Smooth muscle cell (in vitro differentiated cells): ENCODE measurements at regions not wholly inside any gene's neighbourhood (a gene's known extent, or its start where the extent isn't known, plus 50 kb on each side); places are given as distances from the start of the nearest gene placed in this dataset.
A peak's percentile ranks its signal among the peaks of the same experiment; 100 is the strongest.
"Not testable (repeated sequence)": the region's sequence is repeated elsewhere in the genome, so short reads cannot be mapped to it uniquely, and the experiment has no call there.

Experiments
- DNase-seq: peaks from one replicate; lab custom pipeline; 2025; ENCODE audit not compliant: unreplicated experiment; lab: John Stamatoyannopoulos, UW
- H2AFZ ChIP-seq: fragments of 200-600 bp; sonication (generic); 2 replicates; pipeline ENCODE4 v1.6.0; 2016; ENCODE audit warnings: antibody characterized with exemption, low read depth, mild to moderate bottlenecking
- H3F3A ChIP-seq: fragments of 200-600 bp; sonication (generic); 2 replicates; pipeline ENCODE4 v1.6.0; 2017; ENCODE audit warnings: antibody characterized with exemption, low read depth
- H3K27ac ChIP-seq: fragments of 200-600 bp; sonication (generic); 2 replicates; pipeline ENCODE4 v1.5.1; 2016; ENCODE audit warnings: low read depth, mild to moderate bottlenecking
- H3K27me3 ChIP-seq: fragments of 200-600 bp; sonication (generic); 2 replicates; pipeline ENCODE4 v1.6.1; 2016; ENCODE audit warnings: low read depth, mild to moderate bottlenecking
- H3K36me3 ChIP-seq: fragments of 200-600 bp; sonication (generic); 2 replicates; pipeline ENCODE4 v1.5.1; 2016; ENCODE audit warnings: low read depth
- H3K4me1 ChIP-seq: fragments of 200-600 bp; sonication (generic); 2 replicates; pipeline ENCODE4 v1.5.1; 2016; ENCODE audit warnings: low read depth
- H3K4me2 ChIP-seq: fragments of 200-600 bp; sonication (generic); 2 replicates; pipeline ENCODE4 v1.6.0; 2016; ENCODE audit warnings: mild to moderate bottlenecking
- H3K4me3 ChIP-seq: fragments of 200-600 bp; sonication (generic); 2 replicates; pipeline ENCODE4 v1.5.1; 2016; ENCODE audit warnings: mild to moderate bottlenecking
- H3K79me2 ChIP-seq: fragments of 200-600 bp; sonication (generic); 2 replicates; pipeline ENCODE4 v1.6.0; 2016; ENCODE audit warnings: low read depth, mild to moderate bottlenecking
- H3K9ac ChIP-seq: fragments of 200-600 bp; sonication (generic); 2 replicates; pipeline ENCODE4 v1.6.0; 2016; ENCODE audit warnings: low read depth
- H3K9me3 ChIP-seq: fragments of 200-600 bp; sonication (generic); replicated peaks from 2 replicates; pipeline ENCODE4 v1.5.1; 2016; ENCODE audit warnings: low read depth
- H4K20me1 ChIP-seq: fragments of 200-600 bp; sonication (generic); 2 replicates; pipeline ENCODE4 v1.6.0; 2016; ENCODE audit warnings: low read depth
- CTCF ChIP-seq: fragments of 200-600 bp; sonication (generic); IDR thresholded peaks from 2 replicates; pipeline ENCODE4 v1.5.1; 2017; ENCODE audit warnings: borderline replicate concordance, mild to moderate bottlenecking, antibody characterized with exemption; ENCODE audit not compliant: insufficient read depth, poor library complexity, severe bottlenecking
- WGBS: methylation state at CpG from one replicate; pipeline ENCODE4 v1.1.7; 2016; ENCODE audit warnings: low lambda C conversion rate; 5-methylcytosine and 5-hydroxymethylcytosine counted together

- peaks cover 9% of the 10 kb centered on the region for H3K4me1 ChIP-seq
- no peaks in the 10 kb centered on the region for H3K36me3 ChIP-seq
- H3K79me2 ChIP-seq: no peaks in the 10 kb centered on the region
- no peak for DNase-seq
- WGBS: 64% methylated on average over 2 of the region's 2 CpGs
- no peaks in the 10 kb centered on the region for H4K20me1 ChIP-seq
- no peaks in the 10 kb centered on the region for H3K9me3 ChIP-seq
- no peak for TF ChIP-seq CTCF
- peak overlapping the region; percentile 40 for H3K4me2 ChIP-seq
- H3K4me3 ChIP-seq: no peak overlapping the region
- H3K9ac ChIP-seq: no peak overlapping the region
- no peaks in the 10 kb centered on the region for H3F3A ChIP-seq
- peak overlapping the region; percentile 50 for H2AFZ ChIP-seq
- peak overlapping the region; percentile 40 for H3K27ac ChIP-seq
- H3K27me3 ChIP-seq: no peaks in the 10 kb centered on the region
These were observed 428.5 kb upstream of the TMPRSS15 start for GRCh38 chr21:18831942-18832676.

GRCh38 chr21:18832950-18833349, 429.4 kb upstream of the TMPRSS15 start:
- H3K4me1 ChIP-seq: peaks cover 9% of the 10 kb centered on the region
- no peaks in the 10 kb centered on the region for H3K9me3 ChIP-seq
- peak overlapping the region; percentile 40 for H3K4me2 ChIP-seq
- DNase-seq: no peak
- no peak overlapping the region for H3K4me3 ChIP-seq
- peak overlapping the region; percentile 40 for H3K27ac ChIP-seq
- no peaks in the 10 kb centered on the region for H3K79me2 ChIP-seq
- no peaks in the 10 kb centered on the region for H3K36me3 ChIP-seq
- H3F3A ChIP-seq: no peaks in the 10 kb centered on the region
- 15% methylated on average over 2 of the region's 2 CpGs for WGBS
- H4K20me1 ChIP-seq: no peaks in the 10 kb centered on the region
- H2AFZ ChIP-seq: no peak overlapping the region
- no peak overlapping the region for H3K9ac ChIP-seq
- no peaks in the 10 kb centered on the region for H3K27me3 ChIP-seq
- TF ChIP-seq CTCF: no peak

- not testable (repeated sequence) for H2AFZ ChIP-seq, H3F3A ChIP-seq, H3K9ac ChIP-seq, H3K27me3 ChIP-seq, H3K79me2 ChIP-seq, H3K27ac ChIP-seq, H3K4me1 ChIP-seq, H4K20me1 ChIP-seq, H3K36me3 ChIP-seq, H3K4me2 ChIP-seq, H3K4me3 ChIP-seq, H3K9me3 ChIP-seq, DNase-seq
- WGBS: 66% methylated on average over 2 of the region's 2 CpGs
These were observed 430.5 kb upstream of the TMPRSS15 start for GRCh38 chr21:18834121-18834520.

GRCh38 chr21:18840239-18840638, 436.7 kb upstream of the TMPRSS15 start:
- Histone ChIP-seq H4K20me1 (no peaks in the 10 kb centered on the region), H2AFZ (no peak overlapping the region), H3K79me2 (no peaks in the 10 kb centered on the region), H3K27me3 (no peaks in the 10 kb centered on the region), H3K9me3 (no peaks in the 10 kb centered on the region), H3K27ac (no peak overlapping the region), H3F3A (no peaks in the 10 kb centered on the region), H3K4me1 (no peaks in the 10 kb centered on the region), H3K36me3 (no peaks in the 10 kb centered on the region), H3K4me3 (no peak overlapping the region), H3K4me2 (no peak overlapping the region), H3K9ac (no peak overlapping the region)
- DNase-seq: no peak
- TF ChIP-seq CTCF: peak; percentile 29
- 77% methylated on average over 1 of the region's 1 CpG for WGBS

GRCh38 chr21:18857606-18858005, 454.0 kb upstream of the TMPRSS15 start:
- not testable (repeated sequence) for H3K36me3 ChIP-seq, H3K9ac ChIP-seq, H4K20me1 ChIP-seq, H3K4me1 ChIP-seq, H3K27ac ChIP-seq, DNase-seq, H3K79me2 ChIP-seq, H3F3A ChIP-seq, H3K27me3 ChIP-seq, H3K9me3 ChIP-seq, H3K4me3 ChIP-seq, H3K4me2 ChIP-seq, H2AFZ ChIP-seq
- WGBS: 93% methylated on average over 16 of the region's 16 CpGs
